IMR-90 (cell line): ENCODE measurements at regions not wholly inside any gene's neighbourhood (a gene's known extent, or its start where the extent isn't known, plus 50 kb on each side); places are given as distances from the start of the nearest gene placed in this dataset.

Experiments used
- ATAC-seq: fragments of 200-7000 bp; cut with Tn5 transposase; 2 replicates; pipeline ENCODE4 v1.9.1; 2020; ENCODE audit warnings: low read depth, mild to moderate bottlenecking, moderate library complexity
- BruUV-seq: library from RNA; stranded (reverse); fragments of 400-500 nt; replicated peaks from 2 replicates; lab custom pipeline; 2021; lab: Mats Ljungman, UMichigan
- CTCF ChIA-PET: fragments of 300-600 bp; formaldehyde crosslinking; extraction: SDS; loops from one replicate; lab custom pipeline; 2021; ENCODE audit warnings: antibody characterized with exemption; lab: Yijun Ruan, JAX
- POLR2A ChIA-PET: fragments of 300-600 bp; sonication (Branson Sonifier 250); formaldehyde crosslinking; loops from one replicate; lab custom pipeline; 2022; ENCODE audit warnings: antibody characterized with exemption; ENCODE audit not compliant: unreplicated experiment; lab: Charles Lee
- DNase-seq: peaks from one replicate; pipeline ENCODE4 v3.0.0; 2013
- H2AFZ ChIP-seq: replicated peaks from 2 replicates; pipeline ENCODE3; 2013; ENCODE audit warnings: low read length, mild to moderate bottlenecking; ENCODE audit not compliant: poor library complexity
- H2AK5ac ChIP-seq: 2 replicates; pipeline ENCODE4 v1.6.1; 2013; ENCODE audit warnings: low read depth, low read length, inconsistent platforms
- H2AK9ac ChIP-seq: replicated peaks from 2 replicates; pipeline ENCODE3; 2013; ENCODE audit warnings: mild to moderate bottlenecking, low read depth, low read length, moderate library complexity; ENCODE audit not compliant: poor library complexity
- H2BK120ac ChIP-seq: 2 replicates; pipeline ENCODE4 v1.6.1; 2013; ENCODE audit warnings: low read depth, low read length, inconsistent platforms
- H2BK15ac ChIP-seq: 3 replicates; pipeline ENCODE4 v1.6.1; 2013; ENCODE audit warnings: low read depth, low read length, inconsistent platforms
- H2BK20ac ChIP-seq: 2 replicates; pipeline ENCODE4 v1.6.1; 2013; ENCODE audit warnings: low read depth, mild to moderate bottlenecking, inconsistent platforms, low read length, moderate library complexity
- H2BK5ac ChIP-seq: 2 replicates; pipeline ENCODE4 v1.6.1; 2013; ENCODE audit warnings: mild to moderate bottlenecking, low read depth, low read length, inconsistent platforms; ENCODE audit not compliant: poor library complexity, severe bottlenecking
- H3K14ac ChIP-seq: replicated peaks from 2 replicates; pipeline ENCODE4 v1.6.1; 2013; ENCODE audit warnings: low read depth, low read length, inconsistent platforms
- H3K18ac ChIP-seq: 2 replicates; pipeline ENCODE4 v1.6.1; 2013; ENCODE audit warnings: low read depth, low read length, control low read depth
- H3K23ac ChIP-seq: 2 replicates; pipeline ENCODE4 v1.6.1; 2013; ENCODE audit warnings: low read depth, low read length, inconsistent platforms
- H3K27ac ChIP-seq: 2 replicates; pipeline ENCODE4 v1.5.1; 2013; ENCODE audit warnings: mild to moderate bottlenecking, control low read depth, low read length; ENCODE audit not compliant: insufficient read depth
- H3K27me3 ChIP-seq: 2 replicates; pipeline ENCODE4 v1.6.1; 2013; ENCODE audit warnings: low read length; ENCODE audit not compliant: control insufficient read depth, insufficient read depth
- H3K36me3 ChIP-seq: 2 replicates; pipeline ENCODE4 v1.6.1; 2013; ENCODE audit warnings: low read length, mixed read lengths; ENCODE audit not compliant: control insufficient read depth, insufficient read depth
- H3K4ac ChIP-seq: 2 replicates; pipeline ENCODE4 v1.6.1; 2013; ENCODE audit warnings: low read depth, low read length, inconsistent platforms
- H3K4me1 ChIP-seq: 2 replicates; pipeline ENCODE4 v1.6.1; 2013; ENCODE audit warnings: low read length, mixed read lengths; ENCODE audit not compliant: control insufficient read depth, insufficient read depth
- H3K4me2 ChIP-seq: 2 replicates; pipeline ENCODE4 v1.6.1; 2013; ENCODE audit warnings: low read depth, mild to moderate bottlenecking, control low read depth, low read length, moderate library complexity
- H3K4me3 ChIP-seq: 2 replicates; pipeline ENCODE4 v1.5.1; 2013; ENCODE audit warnings: low read depth, mild to moderate bottlenecking, control low read depth, low read length, moderate library complexity; ENCODE audit not compliant: insufficient read depth
- H3K56ac ChIP-seq: 2 replicates; pipeline ENCODE4 v1.6.1; 2013; ENCODE audit warnings: low read length, inconsistent platforms; ENCODE audit not compliant: insufficient read depth; ENCODE audit errors: extremely low read depth
- H3K79me1 ChIP-seq, 2 experiments: 2 replicates each; pipeline ENCODE4 v1.6.1; 2013; ENCODE audit warnings: low read length in 2 of 2, inconsistent platforms in 1 of 2, low read depth in 1 of 2
- H3K9ac ChIP-seq: 2 replicates; pipeline ENCODE4 v1.6.1; 2013; ENCODE audit warnings: low read depth, low read length, control low read depth
- H3K9me1 ChIP-seq: 2 replicates; pipeline ENCODE4 v1.6.1; 2013; ENCODE audit warnings: low read length, inconsistent platforms; ENCODE audit not compliant: insufficient read depth
- H3K9me3 ChIP-seq: 2 replicates; pipeline ENCODE4 v1.6.1; 2013; ENCODE audit warnings: low read length; ENCODE audit not compliant: control insufficient read depth, insufficient read depth
- H4K20me1 ChIP-seq: 2 replicates; pipeline ENCODE4 v1.6.1; 2013; ENCODE audit warnings: low read length, inconsistent platforms; ENCODE audit not compliant: insufficient read depth
- H4K5ac ChIP-seq: 2 replicates; pipeline ENCODE4 v1.6.1; 2013; ENCODE audit warnings: mild to moderate bottlenecking, low read depth, low read length, control low read depth
- H4K8ac ChIP-seq, 2 experiments: 2 replicates each; pipeline ENCODE4 v1.6.1; 2013; ENCODE audit warnings: low read depth in 2 of 2, low read length in 2 of 2, control low read depth in 1 of 2, inconsistent platforms in 1 of 2
- H4K91ac ChIP-seq: 2 replicates; pipeline ENCODE4 v1.6.1; 2013; ENCODE audit warnings: low read depth, low read length, inconsistent platforms; ENCODE audit not compliant: insufficient read depth
- RFX5 ChIP-seq: IDR thresholded peaks from 2 replicates; pipeline ENCODE4 v1.8.0; 2012; ENCODE audit warnings: low read depth, mild to moderate bottlenecking, low read length, moderate library complexity
- WGBS, 2 experiments: methylation state at CpG; one replicate each; pipeline versions ENCODE4 v1.1.5 to v1.1.7; 2013; ENCODE audit warnings: missing lambda C conversion rate in 2 of 2; ENCODE audit not compliant: insufficient read length in 1 of 2; ENCODE audit errors: extremely low coverage in 2 of 2; 5-methylcytosine and 5-hydroxymethylcytosine counted together
- dilution Hi-C: fragments of 300-500 bp; cut with HindIII; formaldehyde crosslinking; loops from one replicate; pipeline ENCODE4 v1.14.3; 2018; ENCODE audit warnings: low sequenced_read_pairs; ENCODE audit not compliant: unreplicated experiment
- in situ Hi-C: fragments of 300-500 bp; cut with MboI; formaldehyde crosslinking; loops from 3 replicates; pipeline ENCODE4 v1.14.3; 2019; ENCODE audit warnings: low sequenced_read_pairs, inconsistent platforms, mixed read lengths
- intact Hi-C: fragments of 100-400 bp; cut with micrococcal nuclease; formaldehyde crosslinking; loops from 2 replicates; pipeline ENCODE4 v1.10.0; 2022
- TF ChIP-seq, protein P1 (sequence below): conservative IDR thresholded peaks from 2 replicates; pipeline ENCODE4 v1.5.1; 2012; ENCODE audit warnings: mild to moderate bottlenecking, low read depth, low read length, improper control_type of control experiment

DNA sequence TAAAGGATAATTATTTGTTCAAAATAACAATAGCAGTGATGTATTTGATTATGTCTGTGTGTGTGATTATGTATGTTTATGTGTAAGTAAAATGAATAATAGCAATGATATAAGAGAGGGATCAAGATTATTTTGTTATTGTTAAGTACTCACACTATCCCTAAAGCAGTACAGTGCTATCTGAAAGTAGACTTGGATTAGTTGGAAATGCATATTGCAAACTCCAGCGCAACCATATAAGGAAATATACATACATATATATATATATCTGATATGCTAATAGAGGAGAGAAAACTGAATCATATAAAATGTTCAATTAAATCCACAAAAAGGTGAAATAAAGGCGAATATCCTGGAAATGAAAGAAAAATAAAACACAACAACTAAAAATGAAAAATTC is 268.4 kb downstream of the HINT1 start:
- H4K5ac ChIP-seq = no peak overlapping the region
- H3K4ac ChIP-seq = no peak overlapping the region
- H3K4me3 ChIP-seq = no peak overlapping the region
- dilution Hi-C loops (no loop called here), in situ Hi-C loops (loop anchor here (25.0 kb wide), 1 partner anchor 516 kb away; no protein-coding TSS in a partner anchor), intact Hi-C loops (no loop called here)
- no peak overlapping the region for H3K23ac ChIP-seq
- H2AFZ ChIP-seq = no peak overlapping the region
- ChIA-PET POLR2A (no interaction called here), CTCF (no interaction called here)
- ATAC-seq = no peak
- no peak for TF ChIP-seq RFX5
- TF ChIP-seq, protein P1, sequence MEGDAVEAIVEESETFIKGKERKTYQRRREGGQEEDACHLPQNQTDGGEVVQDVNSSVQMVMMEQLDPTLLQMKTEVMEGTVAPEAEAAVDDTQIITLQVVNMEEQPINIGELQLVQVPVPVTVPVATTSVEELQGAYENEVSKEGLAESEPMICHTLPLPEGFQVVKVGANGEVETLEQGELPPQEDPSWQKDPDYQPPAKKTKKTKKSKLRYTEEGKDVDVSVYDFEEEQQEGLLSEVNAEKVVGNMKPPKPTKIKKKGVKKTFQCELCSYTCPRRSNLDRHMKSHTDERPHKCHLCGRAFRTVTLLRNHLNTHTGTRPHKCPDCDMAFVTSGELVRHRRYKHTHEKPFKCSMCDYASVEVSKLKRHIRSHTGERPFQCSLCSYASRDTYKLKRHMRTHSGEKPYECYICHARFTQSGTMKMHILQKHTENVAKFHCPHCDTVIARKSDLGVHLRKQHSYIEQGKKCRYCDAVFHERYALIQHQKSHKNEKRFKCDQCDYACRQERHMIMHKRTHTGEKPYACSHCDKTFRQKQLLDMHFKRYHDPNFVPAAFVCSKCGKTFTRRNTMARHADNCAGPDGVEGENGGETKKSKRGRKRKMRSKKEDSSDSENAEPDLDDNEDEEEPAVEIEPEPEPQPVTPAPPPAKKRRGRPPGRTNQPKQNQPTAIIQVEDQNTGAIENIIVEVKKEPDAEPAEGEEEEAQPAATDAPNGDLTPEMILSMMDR = no peak
- H3K14ac ChIP-seq = no peak overlapping the region
- no peak overlapping the region for H2BK5ac ChIP-seq
- H3K4me1 ChIP-seq = no peaks in the 10 kb centered on the region
- H2BK120ac ChIP-seq = no peak overlapping the region
- H4K8ac ChIP-seq = no peak overlapping the region
- no peak overlapping the region for H3K4me2 ChIP-seq
- H3K9ac ChIP-seq = no peak overlapping the region
- no peak overlapping the region for H3K27ac ChIP-seq
- no peaks in the 10 kb centered on the region for H3K36me3 ChIP-seq
- H3K79me1 ChIP-seq = no peaks in the 10 kb centered on the region
- DNase-seq = no peak
- no TSS peak for BruUV-seq
- H4K20me1 ChIP-seq = no peaks in the 10 kb centered on the region
- H4K91ac ChIP-seq = no peak overlapping the region
- no peak overlapping the region for H2AK5ac ChIP-seq
- H3K56ac ChIP-seq = no peak overlapping the region
- no peaks in the 10 kb centered on the region for H3K9me3 ChIP-seq
- WGBS, 2 experiments = no CpG with 5 or more reads among the region's 2 CpGs
- H2BK20ac ChIP-seq = no peak overlapping the region
- no peaks in the 10 kb centered on the region for H3K27me3 ChIP-seq
- no peak overlapping the region for H2AK9ac ChIP-seq
- H2BK15ac ChIP-seq = no peak overlapping the region
- no peaks in the 10 kb centered on the region for H3K9me1 ChIP-seq
- H3K18ac ChIP-seq = no peak overlapping the region
